Fibroblast of the aortic adventitia (primary cell): ENCODE measurements at regions not wholly inside any gene's neighbourhood (a gene's known extent, or its start where the extent isn't known, plus 50 kb on each side); places are given as distances from the start of the nearest gene placed in this dataset.

Source experiments
- DNase-seq: peaks from one replicate; pipeline ENCODE4 v3.0.0-alpha.2; 2010; ENCODE audit warnings: low read depth
- H3K4me3 ChIP-seq: 2 replicates; pipeline ENCODE4 v1.5.1; 2011; ENCODE audit warnings: low read depth, mild to moderate bottlenecking, control low read depth, low read length, moderate library complexity
- TF ChIP-seq, protein P1 (sequence below): IDR thresholded peaks from 2 replicates; pipeline ENCODE4 v1.5.1; 2011; ENCODE audit warnings: mild to moderate bottlenecking, low read length, control low read depth, inconsistent platforms; ENCODE audit not compliant: insufficient read depth

DNA sequence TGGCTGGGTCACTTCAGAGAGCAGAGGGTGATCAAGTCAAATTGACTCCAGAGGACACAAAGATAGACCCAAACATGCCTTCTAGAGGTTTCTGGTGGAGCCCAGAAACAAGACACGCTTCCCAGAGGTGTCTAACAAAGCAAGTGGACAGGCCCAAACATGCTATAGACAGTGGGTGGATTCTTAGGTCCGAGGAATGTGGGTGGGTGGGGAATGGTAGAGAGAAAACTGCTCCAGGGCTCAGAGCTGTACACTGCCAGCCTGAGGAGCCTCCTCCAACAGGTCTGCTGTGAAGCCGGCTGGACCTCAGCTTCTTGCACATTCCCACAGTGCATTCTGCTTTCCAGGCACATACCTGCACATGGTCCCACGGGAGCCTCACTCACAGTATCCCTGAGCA is 116.8 kb upstream of the NECTIN1 start:
- TF ChIP-seq, protein P1, sequence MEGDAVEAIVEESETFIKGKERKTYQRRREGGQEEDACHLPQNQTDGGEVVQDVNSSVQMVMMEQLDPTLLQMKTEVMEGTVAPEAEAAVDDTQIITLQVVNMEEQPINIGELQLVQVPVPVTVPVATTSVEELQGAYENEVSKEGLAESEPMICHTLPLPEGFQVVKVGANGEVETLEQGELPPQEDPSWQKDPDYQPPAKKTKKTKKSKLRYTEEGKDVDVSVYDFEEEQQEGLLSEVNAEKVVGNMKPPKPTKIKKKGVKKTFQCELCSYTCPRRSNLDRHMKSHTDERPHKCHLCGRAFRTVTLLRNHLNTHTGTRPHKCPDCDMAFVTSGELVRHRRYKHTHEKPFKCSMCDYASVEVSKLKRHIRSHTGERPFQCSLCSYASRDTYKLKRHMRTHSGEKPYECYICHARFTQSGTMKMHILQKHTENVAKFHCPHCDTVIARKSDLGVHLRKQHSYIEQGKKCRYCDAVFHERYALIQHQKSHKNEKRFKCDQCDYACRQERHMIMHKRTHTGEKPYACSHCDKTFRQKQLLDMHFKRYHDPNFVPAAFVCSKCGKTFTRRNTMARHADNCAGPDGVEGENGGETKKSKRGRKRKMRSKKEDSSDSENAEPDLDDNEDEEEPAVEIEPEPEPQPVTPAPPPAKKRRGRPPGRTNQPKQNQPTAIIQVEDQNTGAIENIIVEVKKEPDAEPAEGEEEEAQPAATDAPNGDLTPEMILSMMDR = no peak
- H3K4me3 ChIP-seq = no peak overlapping the region
- no peak for DNase-seq

DNA sequence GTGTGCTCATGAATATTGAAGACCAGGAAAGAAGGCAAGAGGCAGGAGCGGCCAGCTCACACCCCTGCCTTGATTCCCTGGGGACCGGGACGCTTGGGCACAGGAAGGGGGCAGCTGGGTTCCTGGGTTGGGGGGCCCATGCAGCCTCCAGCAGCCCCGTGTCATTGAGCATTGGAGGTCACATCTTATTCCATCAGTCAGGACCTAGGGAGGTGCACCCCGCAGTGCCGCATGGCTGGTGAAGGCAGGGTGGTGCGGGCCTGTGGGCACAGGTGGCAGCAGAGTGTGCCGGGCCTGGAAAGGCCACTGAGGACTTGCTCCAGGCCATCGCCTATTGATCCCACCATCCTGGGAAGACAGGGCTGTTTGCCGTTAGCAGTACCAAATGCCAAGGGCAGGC is 116.3 kb upstream of the NECTIN1 start:
- no peak overlapping the region for H3K4me3 ChIP-seq
- no peak for DNase-seq
- TF ChIP-seq, protein P1 = no peak

DNA sequence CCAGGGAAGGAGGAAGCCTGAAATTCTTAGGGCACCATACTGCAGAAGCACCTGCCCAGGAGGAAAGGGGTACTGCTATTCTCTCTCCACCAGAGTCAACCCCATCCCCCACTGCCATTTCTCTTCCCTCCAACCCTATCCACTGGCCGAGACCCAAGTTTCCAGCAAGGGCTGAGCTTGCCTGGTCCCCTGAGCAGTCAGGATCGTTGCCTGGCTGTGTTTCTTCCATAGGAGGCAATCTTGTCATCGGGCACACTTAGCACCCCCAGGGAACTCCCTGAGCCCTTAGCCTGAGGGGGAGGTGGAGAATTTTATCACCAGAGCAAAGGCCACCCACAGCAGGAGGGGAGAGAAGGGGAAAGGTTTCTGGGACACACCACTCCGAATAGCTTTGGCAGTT is 115.8 kb upstream of the NECTIN1 start:
- TF ChIP-seq, protein P1 = no peak
- no peak for DNase-seq
- H3K4me3 ChIP-seq = no peak overlapping the region

DNA sequence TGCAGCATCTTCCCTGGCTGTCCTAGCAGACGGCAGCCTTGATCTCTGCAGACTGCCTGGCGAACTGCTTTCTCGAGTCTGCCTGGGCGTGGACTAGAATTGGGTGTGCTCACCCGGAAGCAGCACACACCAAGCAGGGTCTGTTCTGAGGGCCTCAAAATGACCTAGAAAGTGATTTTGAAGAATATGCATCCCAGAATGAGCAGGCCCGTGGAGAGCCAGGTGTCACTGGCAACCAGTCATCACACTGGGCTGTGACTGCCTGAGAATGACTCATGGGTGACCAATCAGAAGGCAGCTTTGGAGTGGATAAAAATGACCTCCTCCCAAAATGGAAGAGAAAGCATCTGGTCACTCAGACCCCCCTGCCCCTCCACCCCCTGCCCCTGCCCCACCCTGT is 114.9 kb upstream of the NECTIN1 start:
- H3K4me3 ChIP-seq = no peak overlapping the region
- no peak for DNase-seq
- TF ChIP-seq, protein P1 = no peak

DNA sequence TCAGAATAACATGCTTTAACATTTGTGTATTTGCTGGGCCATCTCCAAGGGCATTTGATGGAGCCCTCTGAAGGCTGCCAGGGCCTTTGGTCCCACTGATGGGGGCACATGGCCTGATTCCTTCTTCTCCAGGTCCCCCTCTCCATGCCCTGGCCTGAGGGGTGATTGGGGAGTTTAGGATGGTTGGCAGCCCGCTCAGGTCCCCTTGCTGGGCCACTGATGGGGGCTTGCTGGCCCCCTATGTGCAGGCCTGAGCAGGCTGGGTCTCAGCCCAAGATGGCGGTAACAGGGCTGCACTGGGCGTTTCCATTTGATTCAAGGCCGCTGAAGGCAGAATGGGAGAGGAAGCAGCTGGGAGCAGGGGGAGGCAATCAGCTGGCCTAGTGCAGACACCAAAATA is 113.7 kb upstream of the NECTIN1 start:
- no peak for DNase-seq
- H3K4me3 ChIP-seq = no peak overlapping the region
- TF ChIP-seq, protein P1 = no peak

DNA sequence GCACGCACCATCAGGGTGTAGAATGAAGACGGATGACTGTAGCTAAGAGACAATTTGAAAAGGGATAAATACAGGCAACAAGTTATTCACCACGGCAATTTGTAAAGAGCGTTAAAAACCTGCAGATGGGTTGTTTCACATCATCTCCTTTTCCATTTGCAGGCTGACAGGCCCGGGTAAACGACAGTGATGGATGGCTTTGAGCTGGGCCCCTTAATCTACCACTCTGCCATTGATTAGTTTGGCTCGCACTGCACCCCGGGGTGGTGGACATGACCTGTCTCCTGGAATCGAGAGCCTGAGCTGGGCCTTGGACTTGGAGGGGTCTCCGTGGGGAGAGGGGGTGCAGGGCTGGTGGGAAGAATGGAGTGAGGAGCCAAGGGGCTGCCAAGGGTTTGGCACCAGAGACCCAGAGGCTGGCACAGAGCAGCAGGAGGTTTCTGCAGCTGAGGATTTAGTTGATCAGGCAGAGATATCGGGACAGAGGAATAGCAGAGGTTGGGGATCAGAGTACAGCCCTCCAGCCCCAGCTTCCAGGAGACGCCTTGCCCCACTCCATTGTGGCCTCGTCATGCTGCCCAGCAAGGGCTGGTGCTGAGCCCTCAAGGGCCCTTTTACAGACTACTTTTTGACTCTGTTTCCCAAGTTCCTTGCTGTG is 110.6 kb upstream of the NECTIN1 start:
- TF ChIP-seq, protein P1 = no peak
- H3K4me3 ChIP-seq = no peak overlapping the region
- no peak for DNase-seq

DNA sequence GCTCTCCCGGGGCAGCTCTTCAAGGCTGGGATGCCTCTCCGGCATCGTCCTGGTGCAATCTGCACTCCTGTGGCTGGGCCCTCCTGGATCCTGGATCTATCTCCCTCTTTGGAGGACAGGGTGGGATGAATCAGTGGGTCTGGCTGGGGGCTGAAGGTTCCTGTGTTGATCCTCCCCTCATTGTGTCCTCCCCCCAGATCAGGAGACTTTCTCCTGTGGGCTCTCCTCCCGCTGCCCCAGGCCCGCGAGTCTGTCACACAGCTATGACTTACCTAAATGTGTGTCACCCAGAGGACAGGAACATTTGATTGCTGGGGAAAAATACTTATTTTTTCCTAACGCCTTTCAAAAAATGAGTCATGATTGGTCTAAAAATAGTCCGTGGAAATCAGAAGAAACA is 106.8 kb upstream of the NECTIN1 start:
- H3K4me3 ChIP-seq = no peak overlapping the region
- TF ChIP-seq, protein P1 = no peak
- no peak for DNase-seq
